Left cardiac atrium (tissue), 4 donors: ENCODE measurements at regions not wholly inside any gene's neighbourhood (a gene's known extent, or its start where the extent isn't known, plus 50 kb on each side); places are given as distances from the start of the nearest gene placed in this dataset.
"Not testable (repeated sequence)": the region's sequence is repeated elsewhere in the genome, so short reads cannot be mapped to it uniquely, and the experiment has no call there.

ENCODE experiments used
- ATAC-seq, 2 donors: fragments of 200-7000 bp; cut with Tn5 transposase; one replicate each; pipeline ENCODE4 v1.9.1; 2020; ENCODE audit warnings: mild to moderate bottlenecking in 2 of 2, moderate library complexity in 2 of 2
- DNase-seq: peaks from one replicate; pipeline ENCODE4 v3.0.0-alpha.2; 2020
- intact Hi-C, 2 donors: fragments of 100-400 bp; cut with DNase I; formaldehyde crosslinking; loops; one replicate each; pipeline versions ENCODE4 v1.14.1 to v1.15.1; 2022 to 2023
- donor health status: DM: no; HTN: yes; CAD: no.
- donor health status: DM: no; HTN: yes; CAD: no; lungs with severe emphysema.
- donor health status: DM: yes; HTN: yes; CAD: no.
- donor health status: Dilated cardiomyopathy.

- intact Hi-C loops: no loop called here
- DNase-seq: no peak
- ATAC-seq: no peak
These were observed 86.9 kb downstream of the CRYGS start for GRCh38 chr3:186457236-186457635.

GRCh38 chr3:186456731-186457191 is 87.4 kb downstream of the CRYGS start:
- intact Hi-C loops: no loop called here
- ATAC-seq (no peak), DNase-seq (no peak)

GRCh38 chr3:186454881-186455703 is 89.1 kb downstream of the CRYGS start:
- ATAC-seq (no peak), DNase-seq (no peak)
- intact Hi-C loops: no loop called here

- ATAC-seq (no peak), DNase-seq (no peak)
- intact Hi-C loops: no loop called here
These were observed 90.6 kb downstream of the CRYGS start for GRCh38 chr3:186453531-186453930.

- DNase-seq (no peak), ATAC-seq (peak in 1 of 2 donors; percentile 85)
- intact Hi-C loops: no loop called here
These were observed 90.5 kb upstream of the DGKG start for GRCh38 chr3:186452517-186452916.

- no peak for DNase-seq
- intact Hi-C loops: no loop called here
- ATAC-seq: no peak
These were observed 89.3 kb upstream of the DGKG start for GRCh38 chr3:186451371-186451770.

GRCh38 chr3:186444974-186445373 is 82.9 kb upstream of the DGKG start:
- ATAC-seq (no peak), DNase-seq (no peak)
- intact Hi-C loops: no loop called here

GRCh38 chr3:186444288-186444687 is 82.3 kb upstream of the DGKG start:
- DNase-seq (no peak), ATAC-seq (no peak)
- intact Hi-C loops: no loop called here

GRCh38 chr3:186442979-186443378 is 80.9 kb upstream of the DGKG start:
- ATAC-seq, DNase-seq, intact Hi-C loops: not testable (repeated sequence)

- ATAC-seq: peak; percentile 87 to 96
- intact Hi-C loops: no loop called here
- peak; percentile 48 for DNase-seq
These were observed 80.1 kb upstream of the DGKG start for GRCh38 chr3:186442162-186442561.

- peak in 1 of 2 donors; percentile 85 for ATAC-seq
- no peak for DNase-seq
- intact Hi-C loops: no loop called here
These were observed 78.9 kb upstream of the DGKG start for GRCh38 chr3:186440891-186441290.

GRCh38 chr3:186439725-186440124 is 77.7 kb upstream of the DGKG start:
- intact Hi-C loops: no loop called here
- DNase-seq (no peak), ATAC-seq (no peak)

- DNase-seq, intact Hi-C loops, ATAC-seq: not testable (repeated sequence)
These were observed 73.3 kb upstream of the DGKG start for GRCh38 chr3:186435332-186435731.

- DNase-seq (no peak), ATAC-seq (no peak)
- intact Hi-C loops: no loop called here
These were observed 71.1 kb upstream of the DGKG start for GRCh38 chr3:186432944-186433732.

GRCh38 chr3:186432189-186432588 is 70.2 kb upstream of the DGKG start:
- ATAC-seq (no peak), DNase-seq (no peak)
- intact Hi-C loops: no loop called here

- peak; percentile 77 to 82 for ATAC-seq
- DNase-seq: no peak
- intact Hi-C loops: no loop called here
These were observed 65.7 kb upstream of the DGKG start for GRCh38 chr3:186427627-186428281.

GRCh38 chr3:186425788-186426730 is 64.0 kb upstream of the DGKG start:
- DNase-seq (no peak), ATAC-seq (peak in 1 of 2 donors; percentile 39)
- intact Hi-C loops: no loop called here

- DNase-seq: no peak
- ATAC-seq: no peak
- intact Hi-C loops: no loop called here
These were observed 59.9 kb upstream of the DGKG start for GRCh38 chr3:186421946-186422345.

GRCh38 chr3:186418671-186419145 is 56.7 kb upstream of the DGKG start:
- DNase-seq (no peak), ATAC-seq (peak in 1 of 2 donors; percentile 35)
- intact Hi-C loops: no loop called here
